Trophoblast cell (in vitro differentiated cells and primary cell): ENCODE measurements at regions not wholly inside any gene's neighbourhood (a gene's known extent, or its start where the extent isn't known, plus 50 kb on each side); places are given as distances from the start of the nearest gene placed in this dataset.

Experiments
- DNase-seq, 2 donors: peaks; one replicate each; pipeline ENCODE4 v3.0.0-alpha.2; 2016
- H2AFZ ChIP-seq: 2 replicates; pipeline ENCODE4 v1.6.1; 2013; ENCODE audit warnings: low read length, moderate library complexity, mild to moderate bottlenecking; ENCODE audit not compliant: insufficient read depth, poor library complexity
- H2AK5ac ChIP-seq: 2 replicates; pipeline ENCODE4 v1.6.1; 2013; ENCODE audit warnings: mild to moderate bottlenecking, low read length
- H2BK120ac ChIP-seq: 2 replicates; pipeline ENCODE4 v1.6.1; 2013; ENCODE audit warnings: low read length, mild to moderate bottlenecking, moderate library complexity; ENCODE audit not compliant: insufficient read depth, poor library complexity
- H2BK12ac ChIP-seq: 2 replicates; pipeline ENCODE4 v1.6.1; 2013; ENCODE audit warnings: mild to moderate bottlenecking, low read length, moderate library complexity
- H2BK5ac ChIP-seq: 2 replicates; pipeline ENCODE4 v1.6.1; 2013; ENCODE audit warnings: low read length, low read depth, moderate library complexity, mild to moderate bottlenecking; ENCODE audit not compliant: poor library complexity
- H3K14ac ChIP-seq: 2 replicates; pipeline ENCODE4 v1.6.1; 2013; ENCODE audit warnings: mild to moderate bottlenecking, low read length
- H3K18ac ChIP-seq: 2 replicates; pipeline ENCODE4 v1.6.1; 2013; ENCODE audit warnings: mild to moderate bottlenecking, low read length
- H3K23ac ChIP-seq: 2 replicates; pipeline ENCODE4 v1.6.1; 2013; ENCODE audit warnings: low read length
- H3K27ac ChIP-seq: 2 replicates; pipeline ENCODE4 v1.5.1; 2013; ENCODE audit warnings: low read depth, mild to moderate bottlenecking, inconsistent platforms, low read length, moderate library complexity
- H3K27me3 ChIP-seq: 2 replicates; pipeline ENCODE4 v1.6.1; 2013; ENCODE audit warnings: inconsistent platforms, mild to moderate bottlenecking, low read length, moderate library complexity; ENCODE audit not compliant: insufficient read depth
- H3K36me3 ChIP-seq, 2 experiments: 1 replicate in 1 of 2; 2 replicates in 1 of 2; pipeline ENCODE4 v1.6.1; 2013; ENCODE audit warnings: low read length in 2 of 2, mild to moderate bottlenecking in 2 of 2, moderate library complexity in 1 of 2; ENCODE audit not compliant: insufficient read depth in 2 of 2, control insufficient read depth in 1 of 2
- H3K4ac ChIP-seq: 2 replicates; pipeline ENCODE4 v1.6.1; 2013; ENCODE audit warnings: low read depth, mild to moderate bottlenecking, low read length, moderate library complexity
- H3K4me1 ChIP-seq, 2 experiments: 1 replicate in 1 of 2; 2 replicates in 1 of 2; pipeline ENCODE4 v1.6.1; 2013; ENCODE audit warnings: low read length in 2 of 2, mild to moderate bottlenecking in 2 of 2, moderate library complexity in 1 of 2; ENCODE audit not compliant: insufficient read depth in 2 of 2, control insufficient read depth in 1 of 2
- H3K4me2 ChIP-seq: 2 replicates; pipeline ENCODE4 v1.6.1; 2013; ENCODE audit warnings: inconsistent platforms, mild to moderate bottlenecking, low read length, moderate library complexity
- H3K4me3 ChIP-seq: 2 replicates; pipeline ENCODE4 v1.5.1; 2013; ENCODE audit warnings: mild to moderate bottlenecking, low read depth, low read length, inconsistent platforms
- H3K79me1 ChIP-seq: one replicate; pipeline ENCODE4 v1.6.1; 2013; ENCODE audit warnings: low read length
- H3K79me2 ChIP-seq: 2 replicates; pipeline ENCODE4 v1.6.1; 2013; ENCODE audit warnings: low read length, mild to moderate bottlenecking; ENCODE audit not compliant: control insufficient read depth, insufficient read depth, poor library complexity
- H3K9ac ChIP-seq: 2 replicates; pipeline ENCODE4 v1.6.1; 2013; ENCODE audit warnings: mild to moderate bottlenecking, low read length
- H3K9me3 ChIP-seq: 2 replicates; pipeline ENCODE4 v1.6.1; 2013; ENCODE audit warnings: low read depth, mild to moderate bottlenecking, control low read depth, inconsistent platforms, low read length; ENCODE audit not compliant: insufficient read depth
- H4K12ac ChIP-seq: 2 replicates; pipeline ENCODE4 v1.6.1; 2013; ENCODE audit warnings: low read depth, mild to moderate bottlenecking, low read length, moderate library complexity
- H4K8ac ChIP-seq: 2 replicates; pipeline ENCODE4 v1.6.1; 2013; ENCODE audit warnings: low read depth, mild to moderate bottlenecking, low read length, moderate library complexity
- H4K91ac ChIP-seq: one replicate; pipeline ENCODE4 v1.6.1; 2013; ENCODE audit warnings: low read depth, mild to moderate bottlenecking, low read length, moderate library complexity
- WGBS: extraction: QIAGEN DNeasy Blood & Tissue Kit; methylation state at CpG from one replicate; pipeline ENCODE4 v1.1.7; 2013; ENCODE audit warnings: missing lambda C conversion rate; ENCODE audit not compliant: insufficient read length, insufficient coverage; ENCODE audit errors: extremely low coverage; 5-methylcytosine and 5-hydroxymethylcytosine counted together

DNA sequence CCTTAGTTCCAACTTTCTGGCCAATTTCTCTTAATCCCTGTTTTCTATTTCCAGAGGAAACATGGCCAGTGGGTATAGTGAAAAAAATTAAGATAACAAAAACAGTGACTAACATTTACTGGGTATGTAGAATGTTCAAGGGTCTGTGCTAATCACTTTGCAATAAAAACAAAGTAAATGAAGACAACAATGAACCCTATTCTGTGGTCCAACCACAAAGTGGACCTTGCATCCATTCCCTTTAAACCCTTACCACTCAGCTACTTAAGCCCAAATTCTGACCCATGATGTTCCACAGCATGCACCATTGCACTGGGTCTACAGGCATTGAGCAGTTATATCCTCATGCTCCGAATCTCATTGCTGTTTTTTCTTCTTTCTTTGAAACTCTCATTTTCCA, 179.9 kb upstream of the PRKCQ start:
- Histone ChIP-seq H2AFZ (no peak overlapping the region), H3K9ac (no peak overlapping the region), H3K4me3 (no peak overlapping the region), H4K8ac (no peak overlapping the region), H3K14ac (no peak overlapping the region), H3K27ac (no peak overlapping the region), H3K4me1 (no peaks in the 10 kb centered on the region), H3K79me2 (no peaks in the 10 kb centered on the region), H3K36me3 (no peaks in the 10 kb centered on the region), H2BK120ac (no peak overlapping the region), H3K27me3 (no peaks in the 10 kb centered on the region), H3K9me3 (peaks cover 2% of the 10 kb centered on the region), H3K23ac (no peak overlapping the region), H2BK12ac (no peak overlapping the region), H2AK5ac (no peak overlapping the region), H3K18ac (no peak overlapping the region), H4K91ac (no peak overlapping the region), H2BK5ac (no peak overlapping the region), H4K12ac (no peak overlapping the region), H3K4me2 (no peak overlapping the region), H3K79me1 (no peaks in the 10 kb centered on the region), H3K4ac (no peak overlapping the region)
- WGBS: no CpG with 5 or more reads among the region's 1 CpG
- DNase-seq: no peak

DNA sequence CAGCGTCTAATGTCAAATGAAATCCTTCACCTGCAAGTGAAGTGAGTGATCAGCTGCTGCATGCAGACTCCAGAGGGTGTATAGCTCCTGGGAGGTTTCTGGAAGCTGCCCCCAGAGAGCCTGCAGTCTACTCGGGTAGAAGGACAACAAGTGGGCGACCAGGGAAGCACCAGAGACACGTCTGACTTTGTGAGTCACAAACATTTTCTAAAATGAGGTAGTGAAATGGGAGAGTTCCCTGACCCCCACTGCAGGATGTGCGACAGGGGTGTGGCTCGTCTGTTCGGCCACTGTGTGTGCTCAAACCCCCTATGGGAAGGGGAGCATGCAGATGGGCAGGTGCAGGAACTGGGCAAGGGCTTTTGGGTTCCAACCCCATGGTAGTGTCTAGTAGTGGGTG, 177.1 kb upstream of the PRKCQ start:
- H3K14ac ChIP-seq: no peak overlapping the region
- H3K18ac ChIP-seq: no peak overlapping the region
- no peak overlapping the region for H2BK5ac ChIP-seq
- H3K36me3 ChIP-seq: no peaks in the 10 kb centered on the region
- no peak overlapping the region for H2BK12ac ChIP-seq
- H2AK5ac ChIP-seq: no peak overlapping the region
- no peak overlapping the region for H2BK120ac ChIP-seq
- no peak overlapping the region for H2AFZ ChIP-seq
- no peak overlapping the region for H3K27ac ChIP-seq
- no peaks in the 10 kb centered on the region for H3K27me3 ChIP-seq
- H4K8ac ChIP-seq: no peak overlapping the region
- H3K4me1 ChIP-seq: no peaks in the 10 kb centered on the region
- no CpG with 5 or more reads among the region's 7 CpGs for WGBS
- H3K23ac ChIP-seq: no peak overlapping the region
- no peak overlapping the region for H3K4ac ChIP-seq
- H3K9ac ChIP-seq: no peak overlapping the region
- DNase-seq: no peak
- no peaks in the 10 kb centered on the region for H3K79me1 ChIP-seq
- H4K12ac ChIP-seq: no peak overlapping the region
- no peak overlapping the region for H3K4me3 ChIP-seq
- H3K4me2 ChIP-seq: no peak overlapping the region
- H4K91ac ChIP-seq: no peak overlapping the region
- H3K9me3 ChIP-seq: peaks cover 4% of the 10 kb centered on the region
- no peaks in the 10 kb centered on the region for H3K79me2 ChIP-seq

DNA sequence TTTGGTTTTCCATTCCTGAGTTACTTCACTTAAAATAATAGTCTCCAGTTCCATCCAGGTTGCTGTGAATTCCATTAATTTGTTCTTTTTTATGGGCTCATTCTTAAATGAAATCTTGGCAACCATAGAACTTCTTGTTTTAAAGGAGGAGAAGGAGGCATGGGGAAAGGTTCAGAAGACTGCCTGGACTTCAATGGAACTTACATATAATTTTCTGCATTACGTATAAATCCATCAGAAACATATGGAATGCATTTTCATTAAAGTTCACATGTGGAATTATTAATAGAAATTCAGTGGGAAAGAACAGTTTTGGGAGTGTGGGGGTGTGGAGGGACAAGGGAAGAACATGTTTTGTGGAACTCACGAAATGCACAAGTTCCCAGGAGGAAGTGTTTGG, 176.6 kb upstream of the PRKCQ start:
- H2BK120ac ChIP-seq: no peak overlapping the region
- no peak overlapping the region for H2BK5ac ChIP-seq
- H3K79me1 ChIP-seq: no peaks in the 10 kb centered on the region
- H3K18ac ChIP-seq: no peak overlapping the region
- H3K79me2 ChIP-seq: no peaks in the 10 kb centered on the region
- H3K27me3 ChIP-seq: no peaks in the 10 kb centered on the region
- peaks cover 4% of the 10 kb centered on the region for H3K9me3 ChIP-seq
- H3K4me3 ChIP-seq: no peak overlapping the region
- no peak overlapping the region for H2AK5ac ChIP-seq
- H2AFZ ChIP-seq: no peak overlapping the region
- no peak overlapping the region for H4K91ac ChIP-seq
- no CpG with 5 or more reads among the region's 2 CpGs for WGBS
- H2BK12ac ChIP-seq: no peak overlapping the region
- H3K14ac ChIP-seq: no peak overlapping the region
- H3K4ac ChIP-seq: no peak overlapping the region
- no peaks in the 10 kb centered on the region for H3K36me3 ChIP-seq
- H3K23ac ChIP-seq: no peak overlapping the region
- DNase-seq: no peak
- no peak overlapping the region for H3K9ac ChIP-seq
- no peak overlapping the region for H4K8ac ChIP-seq
- H3K27ac ChIP-seq: no peak overlapping the region
- no peaks in the 10 kb centered on the region for H3K4me1 ChIP-seq
- no peak overlapping the region for H4K12ac ChIP-seq
- H3K4me2 ChIP-seq: no peak overlapping the region

DNA sequence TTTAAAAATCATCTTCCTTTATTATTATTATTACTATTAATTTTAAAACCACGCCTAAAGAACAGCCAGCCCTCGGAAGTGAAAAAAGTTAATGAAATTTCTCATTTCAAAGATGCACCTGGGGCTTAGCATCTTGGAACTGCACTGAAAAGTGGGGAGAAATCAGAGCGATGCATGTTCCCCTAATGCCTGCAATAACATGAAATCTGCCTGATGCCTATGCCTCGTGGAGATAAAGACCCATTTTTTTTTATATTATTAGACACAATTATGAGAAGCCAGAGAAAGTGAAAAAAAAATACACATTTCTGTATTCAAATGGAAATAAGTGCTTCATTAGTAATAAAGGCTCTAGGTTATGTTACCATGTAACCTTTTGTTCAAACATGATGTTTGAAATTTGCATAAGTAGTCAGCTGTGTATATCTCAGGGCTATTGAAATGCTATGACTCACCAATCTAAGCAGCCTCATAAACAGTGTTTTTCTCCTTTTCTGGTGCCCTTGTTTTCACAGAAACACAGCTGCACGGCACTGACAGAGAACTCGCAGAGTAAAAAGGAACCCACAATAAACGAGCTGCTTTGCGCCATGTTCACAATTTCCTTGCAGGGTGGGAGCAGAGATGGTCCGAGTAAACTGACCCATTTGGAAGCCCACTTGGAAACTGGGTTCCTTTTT, 175.8 kb upstream of the PRKCQ start:
- Histone ChIP-seq H3K9me3 (peaks cover 4% of the 10 kb centered on the region), H3K79me1 (no peaks in the 10 kb centered on the region), H2BK5ac (no peak overlapping the region), H2AK5ac (no peak overlapping the region), H4K91ac (no peak overlapping the region), H3K14ac (no peak overlapping the region), H3K36me3 (no peaks in the 10 kb centered on the region), H4K8ac (no peak overlapping the region), H3K4me1 (no peaks in the 10 kb centered on the region), H3K4ac (no peak overlapping the region), H3K4me2 (no peak overlapping the region), H3K4me3 (no peak overlapping the region), H3K23ac (no peak overlapping the region), H2BK12ac (no peak overlapping the region), H2AFZ (no peak overlapping the region), H3K9ac (no peak overlapping the region), H3K79me2 (no peaks in the 10 kb centered on the region), H3K27me3 (no peaks in the 10 kb centered on the region), H2BK120ac (no peak overlapping the region), H3K27ac (no peak overlapping the region), H3K18ac (no peak overlapping the region), H4K12ac (no peak overlapping the region)
- no CpG with 5 or more reads among the region's 9 CpGs for WGBS
- DNase-seq: no peak
